ENCODE measurements at regions not wholly inside any gene's neighbourhood (a gene's known extent, or its start where the extent isn't known, plus 50 kb on each side); places are given as distances from the start of the nearest gene placed in this dataset.

- TF ChIP-seq, protein P1, sequence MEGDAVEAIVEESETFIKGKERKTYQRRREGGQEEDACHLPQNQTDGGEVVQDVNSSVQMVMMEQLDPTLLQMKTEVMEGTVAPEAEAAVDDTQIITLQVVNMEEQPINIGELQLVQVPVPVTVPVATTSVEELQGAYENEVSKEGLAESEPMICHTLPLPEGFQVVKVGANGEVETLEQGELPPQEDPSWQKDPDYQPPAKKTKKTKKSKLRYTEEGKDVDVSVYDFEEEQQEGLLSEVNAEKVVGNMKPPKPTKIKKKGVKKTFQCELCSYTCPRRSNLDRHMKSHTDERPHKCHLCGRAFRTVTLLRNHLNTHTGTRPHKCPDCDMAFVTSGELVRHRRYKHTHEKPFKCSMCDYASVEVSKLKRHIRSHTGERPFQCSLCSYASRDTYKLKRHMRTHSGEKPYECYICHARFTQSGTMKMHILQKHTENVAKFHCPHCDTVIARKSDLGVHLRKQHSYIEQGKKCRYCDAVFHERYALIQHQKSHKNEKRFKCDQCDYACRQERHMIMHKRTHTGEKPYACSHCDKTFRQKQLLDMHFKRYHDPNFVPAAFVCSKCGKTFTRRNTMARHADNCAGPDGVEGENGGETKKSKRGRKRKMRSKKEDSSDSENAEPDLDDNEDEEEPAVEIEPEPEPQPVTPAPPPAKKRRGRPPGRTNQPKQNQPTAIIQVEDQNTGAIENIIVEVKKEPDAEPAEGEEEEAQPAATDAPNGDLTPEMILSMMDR (IDR thresholded peaks at IDR 0.05): no peak
- no peak for TF ChIP-seq POLR2A (IDR thresholded peaks at IDR 0.05)
Observed at GRCh38 chr22:22818861-22819855, 68.5 kb upstream of the IGLL5 start.
